ENCODE measurements at regions not wholly inside any gene's neighbourhood (a gene's known extent, or its start where the extent isn't known, plus 50 kb on each side); places are given as distances from the start of the nearest gene placed in this dataset.

DNA sequence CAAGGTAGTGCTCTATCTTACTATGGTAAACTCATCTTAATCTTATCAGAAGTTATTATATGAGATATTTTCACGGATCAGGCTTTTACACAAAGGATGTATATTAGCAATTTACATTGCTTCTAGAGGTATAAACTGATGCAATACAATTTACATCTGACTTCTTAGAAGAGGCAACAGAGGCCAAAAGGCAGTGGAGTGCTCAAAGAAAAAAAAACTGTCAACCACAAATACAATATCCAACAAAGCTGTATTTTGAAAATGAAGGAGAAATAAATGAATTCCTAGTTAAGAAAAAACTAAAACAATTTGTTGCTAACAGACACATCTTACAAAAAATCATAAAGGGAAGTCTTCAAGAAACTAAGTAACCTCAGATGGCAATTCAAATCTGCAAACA lies 1031.5 kb upstream of the CNTNAP5 start:
- H3K9ac ChIP-seq (ENCODE audit: low read length) = no peak overlapping the region
- no peak for DNase-seq (ENCODE audit: low read depth)
- no peak overlapping the region for H3K4me3 Mint-ChIP-seq (ENCODE audit: unreplicated experiment)
- TF ChIP-seq CTCF (IDR thresholded peaks at IDR 0.05; ENCODE audit: insufficient read depth, low read depth, low read length) (no peak), EZH2 (IDR thresholded peaks at IDR 0.05; ENCODE audit: insufficient read depth, low read length) (no peak)
- no peak overlapping the region for H3K4me3 ChIP-seq (ENCODE audit: insufficient read depth, low read depth, low read length)
- H3K9me3 Mint-ChIP-seq (ENCODE audit: unreplicated experiment) = no peaks in the 10 kb centered on the region
- H3K36me3 ChIP-seq (ENCODE audit: insufficient read depth, low read length) = no peaks in the 10 kb centered on the region
- FAIRE-seq = no peak
- no peaks in the 10 kb centered on the region for H3K27me3 ChIP-seq (ENCODE audit: insufficient read depth, low read length)
- H3K36me3 Mint-ChIP-seq (ENCODE audit: low read depth, unreplicated experiment) = no peaks in the 10 kb centered on the region
- H3K4me1 Mint-ChIP-seq (ENCODE audit: low read depth, unreplicated experiment) = no peaks in the 10 kb centered on the region
- H3K9me3 ChIP-seq (ENCODE audit: insufficient read depth, low read depth, low read length) = peaks cover 3% of the 10 kb centered on the region
- no peaks in the 10 kb centered on the region for H4K20me1 ChIP-seq (ENCODE audit: insufficient read depth, low read length)
- H3K4me2 ChIP-seq (ENCODE audit: low read length) = no peak overlapping the region
- no peak overlapping the region for H2AFZ ChIP-seq (ENCODE audit: low read depth, low read length)
- H3K27me3 Mint-ChIP-seq (ENCODE audit: low read depth, unreplicated experiment) = no peaks in the 10 kb centered on the region
- H3K79me2 ChIP-seq (ENCODE audit: insufficient read depth, low read length) = no peaks in the 10 kb centered on the region
- no peak overlapping the region for H3K27ac ChIP-seq (ENCODE audit: low read depth, low read length)
- H3K4me1 ChIP-seq (ENCODE audit: insufficient read depth, low read length) = no peaks in the 10 kb centered on the region
- H3K27ac Mint-ChIP-seq (ENCODE audit: unreplicated experiment) = no peak overlapping the region

DNA sequence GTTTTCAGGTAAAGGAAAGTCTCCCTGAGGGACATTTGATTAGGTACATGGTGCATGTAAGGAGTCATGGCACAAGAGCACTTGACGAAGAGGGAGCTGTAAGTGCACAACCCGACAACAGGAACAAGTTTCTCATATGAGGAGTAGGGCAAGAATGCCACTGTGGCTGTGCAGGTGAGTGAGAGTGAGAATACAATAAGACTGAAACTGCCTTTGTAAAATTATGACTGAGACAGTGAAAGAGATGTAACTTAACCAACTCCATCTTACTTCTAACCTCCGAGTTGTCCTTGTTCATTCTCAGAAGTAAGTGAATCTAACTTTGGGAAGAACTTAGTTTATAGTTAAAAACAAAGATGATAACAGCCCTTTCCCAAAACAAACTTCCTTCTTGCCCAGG lies 1025.8 kb upstream of the CNTNAP5 start:
- no peaks in the 10 kb centered on the region for H3K27me3 ChIP-seq (ENCODE audit: insufficient read depth, low read length)
- DNase-seq (ENCODE audit: low read depth) = no peak
- peaks cover 5% of the 10 kb centered on the region for H3K9me3 Mint-ChIP-seq (ENCODE audit: unreplicated experiment)
- no peaks in the 10 kb centered on the region for H3K36me3 ChIP-seq (ENCODE audit: insufficient read depth, low read length)
- H3K79me2 ChIP-seq (ENCODE audit: insufficient read depth, low read length) = no peaks in the 10 kb centered on the region
- H3K9ac ChIP-seq (ENCODE audit: low read length) = no peak overlapping the region
- no peak overlapping the region for H2AFZ ChIP-seq (ENCODE audit: low read depth, low read length)
- no peaks in the 10 kb centered on the region for H4K20me1 ChIP-seq (ENCODE audit: insufficient read depth, low read length)
- H3K4me3 ChIP-seq (ENCODE audit: insufficient read depth, low read depth, low read length) = no peak overlapping the region
- H3K27ac ChIP-seq (ENCODE audit: low read depth, low read length) = no peak overlapping the region
- no peak for FAIRE-seq
- no peaks in the 10 kb centered on the region for H3K4me1 ChIP-seq (ENCODE audit: insufficient read depth, low read length)
- no peaks in the 10 kb centered on the region for H3K36me3 Mint-ChIP-seq (ENCODE audit: low read depth, unreplicated experiment)
- no peak overlapping the region for H3K27ac Mint-ChIP-seq (ENCODE audit: unreplicated experiment)
- H3K4me3 Mint-ChIP-seq (ENCODE audit: unreplicated experiment) = no peak overlapping the region
- no peaks in the 10 kb centered on the region for H3K4me1 Mint-ChIP-seq (ENCODE audit: low read depth, unreplicated experiment)
- H3K4me2 ChIP-seq (ENCODE audit: low read length) = no peak overlapping the region
- no peaks in the 10 kb centered on the region for H3K27me3 Mint-ChIP-seq (ENCODE audit: low read depth, unreplicated experiment)
- no peaks in the 10 kb centered on the region for H3K9me3 ChIP-seq (ENCODE audit: insufficient read depth, low read depth, low read length)
- no peak for TF ChIP-seq EZH2 (IDR thresholded peaks at IDR 0.05; ENCODE audit: insufficient read depth, low read length)
- TF ChIP-seq CTCF (IDR thresholded peaks at IDR 0.05; ENCODE audit: insufficient read depth, low read depth, low read length) = no peak

DNA sequence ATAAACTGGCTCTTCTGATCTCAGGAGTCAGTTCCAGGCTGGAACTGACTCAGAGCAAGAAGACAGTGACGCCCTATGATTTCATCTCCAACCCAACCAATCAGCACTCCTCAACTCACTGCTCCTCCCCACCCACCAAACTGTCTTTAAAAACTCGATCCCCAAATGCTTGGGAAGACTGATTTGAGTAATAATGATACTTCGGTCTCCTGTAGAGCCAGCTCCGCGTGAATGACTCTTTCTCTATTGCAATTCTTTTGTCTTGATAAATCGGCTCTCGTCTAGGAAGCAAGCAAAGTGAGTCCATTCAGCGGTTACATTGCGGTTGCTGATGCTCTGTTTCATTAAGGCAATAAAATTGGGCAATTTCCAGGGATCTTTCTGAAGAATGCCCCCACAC lies 1025.3 kb upstream of the CNTNAP5 start:
- peak overlapping the region; percentile 26 for H2AFZ ChIP-seq (ENCODE audit: low read depth, low read length)
- no peak overlapping the region for H3K9ac ChIP-seq (ENCODE audit: low read length)
- no peak for DNase-seq (ENCODE audit: low read depth)
- no peaks in the 10 kb centered on the region for H3K79me2 ChIP-seq (ENCODE audit: insufficient read depth, low read length)
- H3K36me3 ChIP-seq (ENCODE audit: insufficient read depth, low read length) = no peaks in the 10 kb centered on the region
- Mint-ChIP-seq H3K4me1 (ENCODE audit: low read depth, unreplicated experiment) (no peaks in the 10 kb centered on the region), H3K9me3 (ENCODE audit: unreplicated experiment) (peaks cover 6% of the 10 kb centered on the region), H3K27ac (ENCODE audit: unreplicated experiment) (no peak overlapping the region), H3K27me3 (ENCODE audit: low read depth, unreplicated experiment) (no peaks in the 10 kb centered on the region), H3K4me3 (ENCODE audit: unreplicated experiment) (no peak overlapping the region), H3K36me3 (ENCODE audit: low read depth, unreplicated experiment) (no peaks in the 10 kb centered on the region)
- H3K4me1 ChIP-seq (ENCODE audit: insufficient read depth, low read length) = no peaks in the 10 kb centered on the region
- no peaks in the 10 kb centered on the region for H4K20me1 ChIP-seq (ENCODE audit: insufficient read depth, low read length)
- no peak overlapping the region for H3K4me3 ChIP-seq (ENCODE audit: insufficient read depth, low read depth, low read length)
- peak overlapping the region; percentile 33 for H3K4me2 ChIP-seq (ENCODE audit: low read length)
- TF ChIP-seq CTCF (IDR thresholded peaks at IDR 0.05; ENCODE audit: insufficient read depth, low read depth, low read length) = no peak
- TF ChIP-seq EZH2 (IDR thresholded peaks at IDR 0.05; ENCODE audit: insufficient read depth, low read length) = no peak
- H3K27me3 ChIP-seq (ENCODE audit: insufficient read depth, low read length) = no peaks in the 10 kb centered on the region
- H3K27ac ChIP-seq (ENCODE audit: low read depth, low read length) = no peak overlapping the region
- H3K9me3 ChIP-seq (ENCODE audit: insufficient read depth, low read depth, low read length) = no peaks in the 10 kb centered on the region
- FAIRE-seq = no peak
